RWPE1 (cell line): ENCODE measurements at regions not wholly inside any gene's neighbourhood (a gene's known extent, or its start where the extent isn't known, plus 50 kb on each side); places are given as distances from the start of the nearest gene placed in this dataset.

ENCODE experiments used
- CTCF ChIA-PET: fragments of 350-600 bp; sonication (Branson Sonifier 250); formaldehyde crosslinking; extraction: SDS; loops from one replicate; lab custom pipeline; 2021; lab: Yijun Ruan, JAX
- POLR2A ChIA-PET: fragments of 400-600 bp; formaldehyde crosslinking; extraction: SDS; loops from one replicate; lab custom pipeline; 2020; ENCODE audit warnings: antibody characterized with exemption; ENCODE audit not compliant: low non-redundant PET; lab: Yijun Ruan, JAX
- DNase-seq: peaks from one replicate; pipeline ENCODE4 v3.0.0; 2012; ENCODE audit warnings: low spot score
- H3K27ac ChIP-seq: fragments of 450-650 bp; 2 replicates; pipeline ENCODE4 v1.5.1; 2017
- TF ChIP-seq, protein P1 (sequence below): fragments of 450-650 bp; conservative IDR thresholded peaks from 2 replicates; pipeline ENCODE4 v1.5.1; 2017; ENCODE audit warnings: low read depth, mild to moderate bottlenecking

DNA sequence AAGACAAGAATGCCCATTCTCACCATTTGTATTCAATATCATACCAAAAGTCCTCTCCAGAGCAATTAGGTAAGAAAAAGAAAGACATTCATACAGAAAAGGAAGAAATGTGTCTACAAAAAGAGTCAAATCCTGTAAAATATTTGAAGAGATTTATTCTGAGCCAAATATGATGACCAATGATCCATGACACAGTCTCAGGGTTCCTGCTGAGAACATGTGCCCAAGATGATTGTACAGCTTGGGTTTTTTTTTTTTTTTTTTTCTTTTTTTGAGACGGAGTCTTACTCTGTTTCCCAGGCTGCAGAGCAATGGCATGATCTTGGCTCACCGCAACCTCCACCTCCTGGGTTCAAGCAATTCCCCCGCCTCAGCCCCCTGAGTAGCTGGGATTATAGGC lies 296.2 kb downstream of the C12orf75 start:
- ChIA-PET POLR2A (interaction anchor here (0.6 kb wide), 1 partner anchor 244 kb away, joined by 5 read pairs; no protein-coding TSS in a partner anchor), CTCF (no interaction called here)
- TF ChIP-seq, protein P1, sequence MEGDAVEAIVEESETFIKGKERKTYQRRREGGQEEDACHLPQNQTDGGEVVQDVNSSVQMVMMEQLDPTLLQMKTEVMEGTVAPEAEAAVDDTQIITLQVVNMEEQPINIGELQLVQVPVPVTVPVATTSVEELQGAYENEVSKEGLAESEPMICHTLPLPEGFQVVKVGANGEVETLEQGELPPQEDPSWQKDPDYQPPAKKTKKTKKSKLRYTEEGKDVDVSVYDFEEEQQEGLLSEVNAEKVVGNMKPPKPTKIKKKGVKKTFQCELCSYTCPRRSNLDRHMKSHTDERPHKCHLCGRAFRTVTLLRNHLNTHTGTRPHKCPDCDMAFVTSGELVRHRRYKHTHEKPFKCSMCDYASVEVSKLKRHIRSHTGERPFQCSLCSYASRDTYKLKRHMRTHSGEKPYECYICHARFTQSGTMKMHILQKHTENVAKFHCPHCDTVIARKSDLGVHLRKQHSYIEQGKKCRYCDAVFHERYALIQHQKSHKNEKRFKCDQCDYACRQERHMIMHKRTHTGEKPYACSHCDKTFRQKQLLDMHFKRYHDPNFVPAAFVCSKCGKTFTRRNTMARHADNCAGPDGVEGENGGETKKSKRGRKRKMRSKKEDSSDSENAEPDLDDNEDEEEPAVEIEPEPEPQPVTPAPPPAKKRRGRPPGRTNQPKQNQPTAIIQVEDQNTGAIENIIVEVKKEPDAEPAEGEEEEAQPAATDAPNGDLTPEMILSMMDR: no peak
- DNase-seq: no peak
- H3K27ac ChIP-seq: no peak overlapping the region

DNA sequence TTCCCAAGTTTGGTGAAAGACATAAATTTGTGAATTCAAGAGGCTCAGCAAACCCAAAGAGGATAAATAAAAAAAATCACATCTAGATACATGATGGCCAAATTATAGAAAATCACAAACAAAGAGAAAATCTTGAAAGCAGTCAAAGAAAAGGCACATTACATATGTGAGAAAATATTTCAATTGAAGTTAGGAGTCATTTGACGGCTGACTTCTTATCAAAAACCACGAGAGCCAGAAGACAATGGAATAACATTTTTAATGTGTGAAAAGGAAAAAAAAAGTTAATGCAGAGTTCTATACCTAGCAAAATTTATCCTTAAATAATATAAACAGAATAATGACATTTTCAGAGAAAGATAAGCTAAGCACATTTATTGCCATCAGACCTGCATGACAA lies 307.0 kb downstream of the C12orf75 start:
- H3K27ac ChIP-seq: no peak overlapping the region
- CTCF ChIA-PET: no interaction called here
- DNase-seq: no peak
- POLR2A ChIA-PET: no interaction called here
- TF ChIP-seq, protein P1: no peak

DNA sequence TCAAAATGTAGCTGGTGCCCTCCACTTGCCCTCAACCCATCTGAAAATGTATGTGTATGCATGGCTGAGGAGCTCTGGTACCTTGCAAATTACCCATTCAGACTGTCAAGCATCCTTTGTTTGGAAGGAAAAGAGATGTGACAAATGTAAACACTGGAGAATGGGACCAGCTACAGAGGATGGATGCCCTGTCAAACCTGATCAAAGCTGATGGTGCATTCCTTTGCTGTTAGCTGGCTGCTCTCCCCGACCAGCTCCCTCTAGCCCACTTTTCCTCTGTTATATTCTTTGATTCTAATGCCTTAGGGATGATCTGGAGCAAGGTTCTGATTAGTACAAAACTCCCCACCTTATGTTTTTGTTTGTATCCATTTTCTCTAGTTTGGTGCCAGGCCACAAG lies 310.3 kb downstream of the C12orf75 start:
- POLR2A ChIA-PET: no interaction called here
- H3K27ac ChIP-seq: no peak overlapping the region
- DNase-seq: no peak
- CTCF ChIA-PET: no interaction called here
- TF ChIP-seq, protein P1: no peak

DNA sequence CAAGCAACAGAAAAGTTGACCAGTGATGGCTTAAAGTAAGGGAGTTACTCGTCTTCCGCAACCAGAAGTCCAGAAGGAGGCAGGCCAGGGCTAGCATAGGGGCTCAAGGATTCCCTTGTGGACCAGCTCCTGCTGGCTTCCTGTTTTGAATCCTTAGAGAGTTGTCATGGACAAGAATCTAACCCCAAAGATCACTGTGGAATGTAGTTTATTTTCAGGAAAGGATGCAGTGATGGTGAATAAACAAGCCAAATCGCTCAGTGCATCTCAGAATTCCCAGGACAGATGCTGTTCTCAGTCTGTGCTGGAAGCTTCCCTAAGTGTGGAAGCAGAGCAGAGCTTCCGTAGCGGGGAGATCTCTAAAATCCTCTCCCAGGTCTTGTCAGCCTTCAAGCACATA lies 311.3 kb downstream of the C12orf75 start:
- DNase-seq: no peak
- POLR2A ChIA-PET: no interaction called here
- TF ChIP-seq, protein P1: no peak
- CTCF ChIA-PET: interaction anchor here (0.6 kb wide), 1 partner anchor 13 kb away, joined by 3 read pairs; no protein-coding TSS in a partner anchor
- H3K27ac ChIP-seq: no peak overlapping the region

DNA sequence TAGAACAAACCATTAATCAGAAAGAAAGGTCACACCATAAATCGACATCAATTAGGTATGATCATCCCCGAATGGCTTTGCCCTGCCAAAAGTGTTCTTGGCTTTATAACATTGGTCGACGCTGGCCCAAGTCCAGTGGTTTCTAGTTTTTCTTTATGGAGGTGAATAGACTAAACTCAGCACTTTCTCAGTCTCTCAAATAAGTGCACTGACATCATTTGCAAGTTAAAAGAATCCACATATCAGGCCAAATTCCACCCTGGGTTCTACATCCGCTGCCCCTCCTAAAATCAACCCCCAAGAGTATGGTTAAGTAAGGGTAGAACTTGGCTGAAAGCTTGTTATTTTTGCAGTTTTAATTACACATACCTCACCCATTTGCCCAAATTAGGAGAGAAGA lies 314.3 kb downstream of the C12orf75 start:
- H3K27ac ChIP-seq: no peak overlapping the region
- no peak for DNase-seq
- ChIA-PET CTCF (no interaction called here), POLR2A (no interaction called here)
- TF ChIP-seq, protein P1: no peak

DNA sequence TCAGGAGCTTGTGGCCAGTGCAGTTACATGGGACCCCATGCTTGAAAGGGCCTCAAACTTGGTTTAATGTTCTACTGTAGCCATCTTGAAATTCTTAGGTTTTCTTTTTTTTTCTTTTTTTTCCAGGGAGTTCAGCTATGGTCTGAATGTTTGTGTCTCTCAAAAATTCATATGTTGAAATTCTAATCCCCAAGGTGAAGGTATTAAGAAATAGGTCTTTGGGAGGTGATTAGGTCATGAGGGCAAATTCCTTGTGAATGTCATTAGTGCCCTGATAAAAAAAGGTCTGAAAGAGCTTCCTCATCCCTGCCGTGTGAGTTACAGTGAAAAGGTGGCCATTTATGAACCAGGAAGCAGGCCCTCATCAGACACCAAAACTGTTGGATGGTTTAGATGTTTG lies 324.1 kb downstream of the C12orf75 start:
- ChIA-PET POLR2A (no interaction called here), CTCF (interaction anchor here (0.5 kb wide), 1 partner anchor 13 kb away, joined by 3 read pairs; no protein-coding TSS in a partner anchor)
- no peak for DNase-seq
- TF ChIP-seq, protein P1: no peak
- no peak overlapping the region for H3K27ac ChIP-seq
